ENCODE measurements at regions not wholly inside any gene's neighbourhood (a gene's known extent, or its start where the extent isn't known, plus 50 kb on each side); places are given as distances from the start of the nearest gene placed in this dataset.

GRCh38 chr20:6590891-6591637, 176.4 kb upstream of the BMP2 start:
- no peak overlapping the region for H3K4me3 ChIP-seq
- no peaks in the 10 kb centered on the region for H3K9me3 ChIP-seq
- intact Hi-C loops (cut with DNase I) = no loop called here
- no peaks in the 10 kb centered on the region for H3K4me1 ChIP-seq
- H3K27me3 ChIP-seq = no peaks in the 10 kb centered on the region
- DNase-seq (ENCODE audit: extremely low spot score in 2 of 2) = no peak
- peak in 1 of 2 donors; percentile 68 for TF ChIP-seq POLR2AphosphoS5 (IDR thresholded peaks at IDR 0.05; ENCODE audit: insufficient read depth in 1 of 2, low read depth in 1 of 2)
- no peak for TF ChIP-seq CTCF (IDR thresholded peaks at IDR 0.05)
- no peak overlapping the region for H3K27ac ChIP-seq
- no peaks in the 10 kb centered on the region for H3K36me3 ChIP-seq

GRCh38 chr20:6588296-6588695, 179.2 kb upstream of the BMP2 start:
- intact Hi-C loops (cut with DNase I) = no loop called here
- H3K4me3 ChIP-seq = no peak overlapping the region
- no peaks in the 10 kb centered on the region for H3K27me3 ChIP-seq
- H3K4me1 ChIP-seq = no peaks in the 10 kb centered on the region
- no peaks in the 10 kb centered on the region for H3K36me3 ChIP-seq
- H3K27ac ChIP-seq = no peak overlapping the region
- H3K9me3 ChIP-seq = no peaks in the 10 kb centered on the region
- TF ChIP-seq POLR2AphosphoS5 (IDR thresholded peaks at IDR 0.05; ENCODE audit: insufficient read depth in 1 of 2, low read depth in 1 of 2) (no peak), CTCF (IDR thresholded peaks at IDR 0.05) (no peak), POLR2A (IDR thresholded peaks at IDR 0.05) (no peak)
- DNase-seq (ENCODE audit: extremely low spot score in 2 of 2) = no peak

GRCh38 chr20:6583134-6583738, 184.2 kb upstream of the BMP2 start:
- peak; percentile 29 to 65 (median 40) for TF ChIP-seq CTCF (IDR thresholded peaks at IDR 0.05)
- TF ChIP-seq POLR2A (IDR thresholded peaks at IDR 0.05) = no peak
- Histone ChIP-seq H3K4me3 (no peak overlapping the region), H3K4me1 (no peaks in the 10 kb centered on the region), H3K9me3 (no peaks in the 10 kb centered on the region), H3K36me3 (no peaks in the 10 kb centered on the region), H3K27me3 (no peaks in the 10 kb centered on the region), H3K27ac (no peak overlapping the region)
- DNase-seq (ENCODE audit: extremely low spot score in 2 of 2) = no peak
- intact Hi-C loops (cut with DNase I) = no loop called here

GRCh38 chr20:6582449-6582848, 185.0 kb upstream of the BMP2 start:
- intact Hi-C loops (cut with DNase I) = no loop called here
- no peak for DNase-seq (ENCODE audit: extremely low spot score in 2 of 2)
- H3K4me3 ChIP-seq = no peak overlapping the region
- no peaks in the 10 kb centered on the region for H3K36me3 ChIP-seq
- no peaks in the 10 kb centered on the region for H3K27me3 ChIP-seq
- no peaks in the 10 kb centered on the region for H3K9me3 ChIP-seq
- no peak for TF ChIP-seq POLR2A (IDR thresholded peaks at IDR 0.05)
- no peak for TF ChIP-seq POLR2AphosphoS5 (IDR thresholded peaks at IDR 0.05; ENCODE audit: insufficient read depth in 1 of 2, low read depth in 1 of 2)
- no peaks in the 10 kb centered on the region for H3K4me1 ChIP-seq
- H3K27ac ChIP-seq = no peak overlapping the region

- Histone ChIP-seq H3K4me3 (no peak overlapping the region), H3K27me3 (no peaks in the 10 kb centered on the region), H3K36me3 (no peaks in the 10 kb centered on the region), H3K27ac (no peak overlapping the region), H3K9me3 (no peaks in the 10 kb centered on the region), H3K4me1 (no peaks in the 10 kb centered on the region)
- intact Hi-C loops (cut with DNase I) = no loop called here
- DNase-seq (ENCODE audit: extremely low spot score in 2 of 2) = no peak
- TF ChIP-seq POLR2A (IDR thresholded peaks at IDR 0.05) = no peak
- TF ChIP-seq POLR2AphosphoS5 (IDR thresholded peaks at IDR 0.05; ENCODE audit: insufficient read depth in 1 of 2, low read depth in 1 of 2) = no peak
- no peak for TF ChIP-seq CTCF (IDR thresholded peaks at IDR 0.05)
These were observed 187.0 kb upstream of the BMP2 start for GRCh38 chr20:6580486-6580885.

Data from vagina (tissue), 2 donors.